Mesendoderm (in vitro differentiated cells): ENCODE measurements at regions not wholly inside any gene's neighbourhood (a gene's known extent, or its start where the extent isn't known, plus 50 kb on each side); places are given as distances from the start of the nearest gene placed in this dataset.
"Not testable (repeated sequence)": the region's sequence is repeated elsewhere in the genome, so short reads cannot be mapped to it uniquely, and the experiment has no call there.

Experiments used
- DNase-seq: peaks from one replicate; pipeline ENCODE4 v3.0.0; 2013
- H2AK5ac ChIP-seq: 2 replicates; pipeline ENCODE4 v1.6.1; 2013; ENCODE audit warnings: low read length, inconsistent platforms
- H2BK120ac ChIP-seq: 2 replicates; pipeline ENCODE4 v1.6.1; 2013; ENCODE audit warnings: low read depth, mild to moderate bottlenecking, low read length, moderate library complexity, mixed read lengths
- H2BK15ac ChIP-seq: replicated peaks from 2 replicates; pipeline ENCODE4 v1.6.1; 2013; ENCODE audit warnings: low read depth, mild to moderate bottlenecking, moderate library complexity
- H2BK5ac ChIP-seq: 2 replicates; pipeline ENCODE4 v1.6.1; 2013; ENCODE audit warnings: low read length, inconsistent platforms
- H3K18ac ChIP-seq: 2 replicates; pipeline ENCODE4 v1.6.1; 2013; ENCODE audit warnings: mild to moderate bottlenecking, low read length, mixed read lengths
- H3K23ac ChIP-seq: one replicate; pipeline ENCODE4 v1.6.1; 2013; ENCODE audit warnings: low read length
- H3K27ac ChIP-seq: 2 replicates; pipeline ENCODE4 v1.5.1; 2013; ENCODE audit warnings: low read depth, mild to moderate bottlenecking, inconsistent platforms, low read length, moderate library complexity
- H3K27me3 ChIP-seq: 2 replicates; pipeline ENCODE4 v1.6.1; 2013; ENCODE audit warnings: low read length, control low read depth, mild to moderate bottlenecking, inconsistent platforms; ENCODE audit not compliant: insufficient read depth, poor library complexity
- H3K36me3 ChIP-seq: 2 replicates; pipeline ENCODE4 v1.6.1; 2013; ENCODE audit warnings: low read length, inconsistent platforms; ENCODE audit not compliant: control insufficient read depth, insufficient read depth
- H3K4ac ChIP-seq: one replicate; pipeline ENCODE4 v1.6.1; 2013; ENCODE audit warnings: low read depth, mild to moderate bottlenecking, low read length, moderate library complexity
- H3K4me1 ChIP-seq: 2 replicates; pipeline ENCODE4 v1.6.1; 2013; ENCODE audit warnings: low read depth, low read length, inconsistent platforms; ENCODE audit not compliant: control insufficient read depth
- H3K4me2 ChIP-seq: 2 replicates; pipeline ENCODE4 v1.6.1; 2013; ENCODE audit warnings: low read length
- H3K4me3 ChIP-seq: 2 replicates; pipeline ENCODE4 v1.5.1; 2013; ENCODE audit warnings: mild to moderate bottlenecking, low read length
- H3K56ac ChIP-seq: one replicate; pipeline ENCODE4 v1.6.1; 2013; ENCODE audit warnings: low read length
- H3K79me1 ChIP-seq: 2 replicates; pipeline ENCODE4 v1.6.1; 2013; ENCODE audit warnings: low read length, inconsistent platforms
- H3K79me2 ChIP-seq: 2 replicates; pipeline ENCODE4 v1.6.1; 2013; ENCODE audit warnings: mild to moderate bottlenecking, low read length; ENCODE audit not compliant: control insufficient read depth, insufficient read depth
- H3K9ac ChIP-seq: 2 replicates; pipeline ENCODE4 v1.6.1; 2013; ENCODE audit warnings: low read length, inconsistent platforms
- H4K5ac ChIP-seq: one replicate; pipeline ENCODE4 v1.6.1; 2013; ENCODE audit warnings: low read length
- H4K8ac ChIP-seq: one replicate; pipeline ENCODE4 v1.6.1; 2013; ENCODE audit warnings: low read depth, mild to moderate bottlenecking, control low read depth, low read length, moderate library complexity
- WGBS: extraction: QIAGEN DNeasy Blood & Tissue Kit; methylation state at CpG from one replicate; pipeline ENCODE4 v1.1.7; 2013; ENCODE audit warnings: low lambda C conversion rate, missing lambda C conversion rate; ENCODE audit not compliant: insufficient coverage; ENCODE audit errors: extremely low coverage; 5-methylcytosine and 5-hydroxymethylcytosine counted together

GRCh38 chr20:23141450-23142161 lies 55.5 kb upstream of the CD93 start:
- no peaks in the 10 kb centered on the region for H3K27me3 ChIP-seq
- H3K79me2 ChIP-seq = no peaks in the 10 kb centered on the region
- no peak overlapping the region for H4K5ac ChIP-seq
- no peak overlapping the region for H3K56ac ChIP-seq
- H4K8ac ChIP-seq = no peak overlapping the region
- H3K18ac ChIP-seq = no peak overlapping the region
- no peak for DNase-seq
- H2BK5ac ChIP-seq = no peak overlapping the region
- no peak overlapping the region for H2BK15ac ChIP-seq
- no peak overlapping the region for H3K23ac ChIP-seq
- no peaks in the 10 kb centered on the region for H3K4me1 ChIP-seq
- H2AK5ac ChIP-seq = no peak overlapping the region
- no peak overlapping the region for H3K4me2 ChIP-seq
- H3K27ac ChIP-seq = no peak overlapping the region
- no peaks in the 10 kb centered on the region for H3K36me3 ChIP-seq
- no peak overlapping the region for H2BK120ac ChIP-seq
- no peaks in the 10 kb centered on the region for H3K79me1 ChIP-seq
- WGBS = no CpG with 5 or more reads among the region's 10 CpGs
- no peak overlapping the region for H3K4ac ChIP-seq
- no peak overlapping the region for H3K9ac ChIP-seq
- no peak overlapping the region for H3K4me3 ChIP-seq

- no peak for DNase-seq
- no peaks in the 10 kb centered on the region for H3K36me3 ChIP-seq
- H3K9ac ChIP-seq = no peak overlapping the region
- no peak overlapping the region for H3K23ac ChIP-seq
- H2BK120ac ChIP-seq = no peak overlapping the region
- no peaks in the 10 kb centered on the region for H3K4me1 ChIP-seq
- no peak overlapping the region for H3K56ac ChIP-seq
- no peak overlapping the region for H3K4ac ChIP-seq
- no peak overlapping the region for H4K8ac ChIP-seq
- H3K79me1 ChIP-seq = no peaks in the 10 kb centered on the region
- H3K4me2 ChIP-seq = no peak overlapping the region
- H2AK5ac ChIP-seq = no peak overlapping the region
- H4K5ac ChIP-seq = no peak overlapping the region
- no peak overlapping the region for H2BK15ac ChIP-seq
- no peak overlapping the region for H3K18ac ChIP-seq
- H3K79me2 ChIP-seq = no peaks in the 10 kb centered on the region
- H3K27ac ChIP-seq = no peak overlapping the region
- H3K27me3 ChIP-seq = no peaks in the 10 kb centered on the region
- H2BK5ac ChIP-seq = no peak overlapping the region
- no CpG with 5 or more reads among the region's 5 CpGs for WGBS
- H3K4me3 ChIP-seq = no peak overlapping the region
Observed at GRCh38 chr20:23140991-23141390, 54.9 kb upstream of the CD93 start.

GRCh38 chr20:23139984-23140383 lies 53.9 kb upstream of the CD93 start:
- not testable (repeated sequence) for H3K79me1 ChIP-seq, H3K56ac ChIP-seq, H3K4me1 ChIP-seq, H2BK120ac ChIP-seq, DNase-seq, H3K4me3 ChIP-seq, H3K4me2 ChIP-seq, H2BK5ac ChIP-seq, H4K5ac ChIP-seq, H2AK5ac ChIP-seq, H3K27ac ChIP-seq, H3K4ac ChIP-seq, H3K36me3 ChIP-seq, H3K79me2 ChIP-seq, H3K27me3 ChIP-seq, H2BK15ac ChIP-seq, H3K18ac ChIP-seq, H4K8ac ChIP-seq, H3K23ac ChIP-seq, H3K9ac ChIP-seq
- no CpG with 5 or more reads among the region's 1 CpG for WGBS

- Histone ChIP-seq H3K27me3 (no peaks in the 10 kb centered on the region), H3K27ac (no peak overlapping the region), H2BK5ac (no peak overlapping the region), H3K36me3 (no peaks in the 10 kb centered on the region), H3K79me2 (no peaks in the 10 kb centered on the region), H3K4me2 (no peak overlapping the region), H3K23ac (no peak overlapping the region), H3K79me1 (no peaks in the 10 kb centered on the region), H3K4ac (no peak overlapping the region), H2AK5ac (no peak overlapping the region), H4K8ac (no peak overlapping the region), H3K4me3 (no peak overlapping the region), H2BK120ac (no peak overlapping the region), H3K18ac (no peak overlapping the region), H3K9ac (no peak overlapping the region), H4K5ac (no peak overlapping the region), H3K56ac (no peak overlapping the region), H2BK15ac (no peak overlapping the region), H3K4me1 (no peaks in the 10 kb centered on the region)
- DNase-seq = no peak
- no CpG with 5 or more reads among the region's 8 CpGs for WGBS
Observed at GRCh38 chr20:23139524-23139923, 53.4 kb upstream of the CD93 start.

- Histone ChIP-seq H3K79me1 (no peaks in the 10 kb centered on the region), H4K8ac (no peak overlapping the region), H3K36me3 (no peaks in the 10 kb centered on the region), H2AK5ac (no peak overlapping the region), H3K4me2 (no peak overlapping the region), H4K5ac (no peak overlapping the region), H3K4me3 (no peak overlapping the region), H3K27me3 (no peaks in the 10 kb centered on the region), H3K4ac (no peak overlapping the region), H2BK15ac (no peak overlapping the region), H3K56ac (no peak overlapping the region), H3K27ac (no peak overlapping the region), H3K79me2 (no peaks in the 10 kb centered on the region), H2BK5ac (no peak overlapping the region), H2BK120ac (no peak overlapping the region), H3K9ac (no peak overlapping the region), H3K23ac (no peak overlapping the region), H3K18ac (no peak overlapping the region), H3K4me1 (no peaks in the 10 kb centered on the region)
- no peak for DNase-seq
- WGBS = no CpG with 5 or more reads among the region's 3 CpGs
Observed at GRCh38 chr20:23138682-23139081, 52.6 kb upstream of the CD93 start.

GRCh38 chr20:23138226-23138625 lies 52.1 kb upstream of the CD93 start:
- Histone ChIP-seq H3K56ac (no peak overlapping the region), H2AK5ac (no peak overlapping the region), H2BK15ac (no peak overlapping the region), H3K36me3 (no peaks in the 10 kb centered on the region), H3K18ac (no peak overlapping the region), H2BK5ac (no peak overlapping the region), H2BK120ac (no peak overlapping the region), H4K5ac (no peak overlapping the region), H3K23ac (no peak overlapping the region), H3K79me2 (no peaks in the 10 kb centered on the region), H3K27me3 (no peaks in the 10 kb centered on the region), H3K4me3 (no peak overlapping the region), H3K4me1 (no peaks in the 10 kb centered on the region), H4K8ac (no peak overlapping the region), H3K79me1 (no peaks in the 10 kb centered on the region), H3K9ac (no peak overlapping the region), H3K4ac (no peak overlapping the region), H3K27ac (no peak overlapping the region), H3K4me2 (no peak overlapping the region)
- DNase-seq = no peak
- no CpG with 5 or more reads among the region's 3 CpGs for WGBS
